ENCODE measurements at regions not wholly inside any gene's neighbourhood (a gene's known extent, or its start where the extent isn't known, plus 50 kb on each side); places are given as distances from the start of the nearest gene placed in this dataset.
"Not testable (repeated sequence)": the region's sequence is repeated elsewhere in the genome, so short reads cannot be mapped to it uniquely, and the experiment has no call there.

DNA sequence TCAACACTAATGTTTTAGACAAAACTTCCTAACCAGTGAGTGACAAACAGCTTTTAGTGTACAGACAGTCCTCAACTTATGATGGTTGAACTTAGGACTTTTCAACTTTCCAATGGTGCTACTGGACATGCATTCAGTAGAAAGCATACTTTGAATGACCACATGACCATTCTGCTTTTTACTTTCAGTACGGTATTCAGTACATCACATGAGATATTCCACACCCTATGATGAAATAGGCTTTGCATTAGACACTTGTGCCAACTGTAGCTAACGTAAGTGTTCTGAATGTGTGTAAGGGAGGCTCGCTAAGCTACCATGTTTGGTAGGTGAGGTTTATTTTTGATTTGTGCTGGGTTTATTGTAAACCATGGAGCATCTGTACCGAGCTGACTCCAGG is 113.7 kb downstream of the WNT7A start:
- Mint-ChIP-seq H3K27ac (no peak overlapping the region), H3K36me3 (no peaks in the 10 kb centered on the region), H3K4me1 (peaks cover 3% of the 10 kb centered on the region), H3K9me3 (peaks cover 6% of the 10 kb centered on the region), H3K4me3 (no peak overlapping the region), H3K27me3 (no peaks in the 10 kb centered on the region)

DNA sequence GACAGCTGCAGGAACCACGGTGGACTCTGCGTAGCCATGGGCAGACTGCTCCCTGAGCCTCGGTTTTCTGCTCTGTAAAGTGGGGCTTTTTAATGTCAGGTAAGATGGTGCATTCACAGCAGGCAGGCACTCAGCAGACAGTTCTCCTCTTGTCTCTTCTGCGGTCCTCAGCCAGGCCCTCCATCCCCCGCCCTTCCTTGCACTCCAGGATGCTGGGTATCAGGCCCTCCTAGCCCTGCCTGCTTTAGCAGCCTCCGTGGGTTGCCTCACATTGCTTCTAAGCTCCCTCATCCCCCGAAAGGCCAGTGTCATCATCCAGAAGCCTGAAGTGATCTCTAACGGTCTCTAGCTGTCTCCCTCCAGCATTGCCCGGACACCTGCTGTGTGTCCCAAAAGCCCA is 115.7 kb downstream of the WNT7A start:
- peaks cover under 1% of the 10 kb centered on the region for H3K27me3 Mint-ChIP-seq
- no peaks in the 10 kb centered on the region for H3K4me1 Mint-ChIP-seq
- no peaks in the 10 kb centered on the region for H3K36me3 Mint-ChIP-seq
- H3K27ac Mint-ChIP-seq, result no peak overlapping the region
- H3K4me3 Mint-ChIP-seq, result no peak overlapping the region
- H3K9me3 Mint-ChIP-seq, result peaks cover 6% of the 10 kb centered on the region

DNA sequence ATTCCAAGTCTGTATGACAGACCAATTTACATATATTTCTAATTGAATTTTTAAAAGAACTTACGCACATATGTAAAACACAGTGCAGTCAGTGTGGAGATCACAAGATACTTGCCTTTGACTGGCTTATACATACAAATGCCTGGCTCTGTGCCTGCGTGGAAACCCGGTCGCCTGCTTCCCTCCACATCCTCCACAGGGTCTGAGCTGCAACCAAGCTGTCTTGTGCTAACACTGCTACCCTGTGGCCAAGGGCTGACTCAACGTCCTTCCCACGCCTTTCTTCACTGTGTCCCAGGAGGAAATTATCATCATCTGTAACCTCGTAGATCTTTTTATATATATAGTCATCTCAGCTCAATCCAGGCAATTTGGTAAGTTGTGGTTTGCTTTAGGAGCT is 117.0 kb downstream of the WNT7A start:
- Mint-ChIP-seq H3K9me3 (peaks cover 6% of the 10 kb centered on the region), H3K4me1 (no peaks in the 10 kb centered on the region), H3K4me3 (no peak overlapping the region), H3K27me3 (peaks cover 1% of the 10 kb centered on the region), H3K36me3 (no peaks in the 10 kb centered on the region), H3K27ac (no peak overlapping the region)

DNA sequence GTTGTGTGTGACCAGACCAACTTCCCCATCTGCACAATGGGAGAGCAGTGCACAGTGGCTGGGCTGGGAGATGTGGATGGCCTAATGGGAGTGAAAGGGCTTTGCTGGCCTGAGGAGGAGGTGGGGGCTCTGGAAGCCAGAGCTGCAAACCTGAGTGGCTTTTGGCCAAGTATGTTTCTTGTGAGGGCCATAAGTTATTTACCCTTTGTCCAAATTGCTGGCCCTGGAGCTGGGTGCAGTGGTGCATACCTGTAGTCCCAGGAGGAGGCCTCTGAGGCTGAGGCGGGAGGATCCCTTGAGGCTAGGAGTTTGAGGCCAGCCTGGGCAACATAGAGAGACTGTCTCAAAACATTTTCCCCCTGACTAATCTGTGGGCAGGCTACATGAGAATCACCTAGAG is 129.1 kb downstream of the WNT7A start:
- Mint-ChIP-seq H3K4me1 (no peaks in the 10 kb centered on the region), H3K9me3 (no peaks in the 10 kb centered on the region), H3K27me3 (no peaks in the 10 kb centered on the region), H3K27ac (no peak overlapping the region), H3K36me3 (no peaks in the 10 kb centered on the region), H3K4me3 (no peak overlapping the region)

DNA sequence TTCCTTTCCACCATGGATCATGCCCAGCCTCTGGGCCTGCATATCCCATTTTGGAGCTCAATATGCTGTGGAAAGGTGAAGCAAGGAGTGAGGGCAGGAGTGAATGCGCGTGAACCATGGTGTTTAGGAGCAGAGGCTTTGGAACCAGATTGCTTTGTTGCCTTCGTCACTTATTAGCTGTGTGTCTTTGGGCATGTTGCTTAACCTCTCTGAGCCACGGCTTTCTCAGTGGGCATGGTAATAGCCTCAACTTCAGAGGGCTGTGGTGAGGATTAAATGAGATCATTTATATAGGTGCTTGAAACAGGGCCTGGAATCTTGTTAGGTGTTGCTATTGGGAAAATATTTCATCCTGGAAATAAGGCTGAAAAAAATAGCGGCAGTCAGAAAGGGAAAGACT is 129.7 kb downstream of the WNT7A start:
- H3K4me3 Mint-ChIP-seq, result no peak overlapping the region
- H3K4me1 Mint-ChIP-seq, result no peaks in the 10 kb centered on the region

DNA sequence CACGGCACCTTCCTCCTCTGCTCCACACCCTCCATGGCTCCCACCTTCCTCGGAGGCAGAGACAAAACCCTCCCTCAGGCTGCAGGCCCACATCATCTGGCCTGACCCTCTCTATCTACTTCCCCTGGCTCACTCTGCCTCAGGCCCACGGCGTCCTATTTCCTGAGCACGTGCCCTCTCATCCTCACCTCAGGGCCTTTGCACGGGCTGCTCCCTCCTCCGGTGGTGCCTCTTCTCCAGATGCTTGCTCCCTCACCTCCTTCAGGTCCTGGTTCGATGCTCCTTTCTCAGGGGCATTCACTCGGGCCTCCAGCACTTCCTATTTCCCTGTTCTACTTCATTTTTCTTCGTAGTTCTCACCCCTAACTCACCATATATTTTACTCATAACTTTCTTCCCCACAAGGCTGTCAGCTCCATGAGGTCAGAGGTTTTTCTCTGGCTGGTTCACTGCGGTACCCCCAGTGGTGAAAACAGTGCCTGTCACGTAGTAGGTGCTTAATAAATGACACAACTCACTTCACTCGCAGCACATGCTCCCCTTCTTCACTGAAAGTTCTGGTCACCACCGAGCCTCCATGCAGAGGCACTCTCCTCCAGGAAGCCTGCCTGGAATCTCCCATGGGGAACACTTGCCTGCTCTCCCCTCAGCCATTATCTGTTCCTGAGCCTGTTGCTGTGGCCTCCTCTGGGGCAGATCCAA is 130.7 kb downstream of the WNT7A start:
- peaks cover under 1% of the 10 kb centered on the region for H3K36me3 Mint-ChIP-seq
- no peak overlapping the region for H3K4me3 Mint-ChIP-seq
- no peaks in the 10 kb centered on the region for H3K4me1 Mint-ChIP-seq
- H3K27me3 Mint-ChIP-seq, result peaks cover under 1% of the 10 kb centered on the region
- no peak overlapping the region for H3K27ac Mint-ChIP-seq
- peaks cover 2% of the 10 kb centered on the region for H3K9me3 Mint-ChIP-seq

More for the DNA sequence above, 129.7 kb downstream of the WNT7A start:
- Mint-ChIP-seq H3K36me3 (no peaks in the 10 kb centered on the region), H3K9me3 (no peaks in the 10 kb centered on the region), H3K27ac (no peak overlapping the region), H3K27me3 (no peaks in the 10 kb centered on the region)

DNA sequence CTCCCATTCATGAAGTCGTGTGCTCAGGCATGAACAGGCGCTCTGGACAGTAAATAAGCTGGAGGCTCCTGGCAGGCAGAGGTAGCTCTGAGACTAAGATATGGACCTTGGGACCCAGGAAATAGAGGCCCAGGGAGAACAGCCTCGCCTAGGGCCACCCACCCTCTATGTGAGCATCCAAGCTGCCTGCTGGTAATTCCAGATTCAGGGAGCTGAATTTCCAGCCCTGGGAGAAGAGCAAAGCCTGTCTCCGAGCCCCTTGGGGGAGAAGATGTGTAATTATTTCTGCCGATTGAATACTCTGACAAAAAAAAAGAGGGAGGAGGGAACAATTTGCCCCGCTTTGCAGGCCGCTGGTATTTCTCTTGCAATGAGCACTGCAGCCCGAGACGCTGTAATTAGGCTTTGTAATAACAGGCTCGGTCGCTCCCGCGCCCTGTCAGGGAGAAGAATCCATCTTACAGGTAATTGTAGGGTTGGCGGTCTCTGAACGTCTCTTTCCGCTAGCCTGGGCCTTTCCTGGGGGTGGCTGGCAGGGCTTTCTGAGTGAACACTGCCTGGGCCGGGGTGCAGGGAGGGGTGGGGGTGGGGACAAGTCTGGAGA is 131.5 kb downstream of the WNT7A start:
- Mint-ChIP-seq H3K27ac (no peak overlapping the region), H3K36me3 (peaks cover 2% of the 10 kb centered on the region), H3K4me3 (no peak overlapping the region), H3K9me3 (peaks cover 5% of the 10 kb centered on the region), H3K4me1 (no peaks in the 10 kb centered on the region), H3K27me3 (peaks cover 4% of the 10 kb centered on the region)

DNA sequence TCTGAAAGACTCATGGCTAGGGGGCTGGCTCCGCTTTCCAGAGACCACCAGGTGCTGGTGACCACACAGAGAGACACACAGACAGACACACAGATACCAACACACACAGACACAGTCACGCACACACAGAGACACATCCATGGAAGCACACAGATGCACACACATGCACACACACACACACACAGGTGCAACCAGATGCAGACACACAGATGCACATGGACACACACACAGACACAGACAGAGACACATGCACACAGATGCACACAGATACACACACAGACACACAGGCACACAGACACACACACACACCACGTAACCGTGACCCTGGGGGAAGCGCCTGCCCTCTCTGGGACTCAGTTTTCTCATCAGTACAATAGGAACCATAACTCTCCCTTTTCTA is 132.2 kb downstream of the WNT7A start:
- Mint-ChIP-seq H3K27ac (peak overlapping the region; percentile 2), H3K27me3 (peaks cover 4% of the 10 kb centered on the region), H3K36me3 (peaks cover 2% of the 10 kb centered on the region), H3K9me3 (peaks cover 7% of the 10 kb centered on the region), H3K4me1 (no peaks in the 10 kb centered on the region), H3K4me3 (no peak overlapping the region)

DNA sequence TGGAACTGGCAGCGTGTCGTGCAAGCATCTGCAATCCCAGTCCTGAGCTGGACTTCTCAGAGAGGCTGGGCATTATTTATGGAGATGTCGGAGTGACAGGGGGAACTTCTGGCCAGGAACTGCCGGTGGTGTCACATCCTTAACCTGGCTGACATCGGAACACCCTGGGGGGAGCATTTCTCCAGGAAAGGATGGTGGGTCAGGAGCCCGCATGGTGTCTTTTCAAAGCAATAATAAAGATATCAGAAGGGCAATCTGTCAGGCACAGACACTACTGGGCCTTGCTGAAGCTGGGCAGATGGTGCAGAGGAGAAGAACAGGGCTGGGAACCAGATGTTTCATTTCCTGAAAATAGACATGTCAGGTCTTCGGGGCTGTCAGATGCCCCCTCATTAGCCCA is 133.5 kb downstream of the WNT7A start:
- Mint-ChIP-seq H3K27me3 (peaks cover 6% of the 10 kb centered on the region), H3K4me1 (no peaks in the 10 kb centered on the region), H3K27ac (no peak overlapping the region), H3K4me3 (no peak overlapping the region), H3K36me3 (peaks cover 2% of the 10 kb centered on the region), H3K9me3 (peaks cover 19% of the 10 kb centered on the region)

DNA sequence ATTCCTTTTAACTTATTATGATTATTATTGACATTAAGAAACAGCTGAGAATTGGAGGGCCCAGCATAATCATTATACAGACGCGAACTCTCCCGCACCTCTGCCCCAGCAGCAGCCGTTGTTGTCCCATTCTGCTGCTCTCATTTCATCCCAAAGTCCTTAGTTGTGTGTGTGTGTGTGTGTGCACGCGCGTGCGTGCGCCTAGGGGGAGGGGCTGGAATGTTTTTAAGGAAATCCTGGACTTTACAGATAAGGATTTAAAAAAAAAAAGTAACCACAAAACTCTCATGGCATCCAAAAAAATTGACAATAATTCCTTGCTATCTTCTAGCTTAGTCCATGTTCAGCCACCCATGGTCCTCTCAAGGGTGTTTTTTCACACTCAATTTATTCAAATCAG is 134.2 kb downstream of the WNT7A start:
- peaks cover 2% of the 10 kb centered on the region for H3K36me3 Mint-ChIP-seq
- no peak overlapping the region for H3K4me3 Mint-ChIP-seq
- peaks cover 19% of the 10 kb centered on the region for H3K9me3 Mint-ChIP-seq
- H3K27ac Mint-ChIP-seq, result no peak overlapping the region
- H3K27me3 Mint-ChIP-seq, result peaks cover 13% of the 10 kb centered on the region
- H3K4me1 Mint-ChIP-seq, result no peaks in the 10 kb centered on the region

DNA sequence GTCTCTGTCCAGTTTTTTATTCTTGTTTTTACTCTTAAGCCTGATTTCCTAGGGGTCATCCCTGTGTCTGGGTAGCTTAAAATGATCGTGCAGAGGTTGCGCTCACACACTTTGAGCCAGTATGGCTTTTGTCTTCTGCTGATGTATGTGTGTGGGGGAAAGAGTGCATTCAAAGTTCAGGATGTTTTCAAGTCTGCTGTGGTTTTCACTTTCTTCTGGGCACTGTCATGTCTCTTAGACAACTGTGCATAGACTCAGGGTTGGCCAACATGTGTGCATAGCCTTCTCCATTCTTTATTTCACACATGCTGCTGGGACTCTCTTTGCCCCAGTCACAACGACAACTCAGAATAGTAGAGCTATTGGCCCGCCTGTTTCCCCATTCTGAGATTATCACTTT is 139.1 kb downstream of the WNT7A start:
- H3K27me3 Mint-ChIP-seq, result peaks cover 17% of the 10 kb centered on the region
- H3K27ac Mint-ChIP-seq, result no peak overlapping the region
- peaks cover 2% of the 10 kb centered on the region for H3K36me3 Mint-ChIP-seq
- H3K4me3 Mint-ChIP-seq, result no peak overlapping the region
- peaks cover 24% of the 10 kb centered on the region for H3K9me3 Mint-ChIP-seq
- no peaks in the 10 kb centered on the region for H3K4me1 Mint-ChIP-seq

DNA sequence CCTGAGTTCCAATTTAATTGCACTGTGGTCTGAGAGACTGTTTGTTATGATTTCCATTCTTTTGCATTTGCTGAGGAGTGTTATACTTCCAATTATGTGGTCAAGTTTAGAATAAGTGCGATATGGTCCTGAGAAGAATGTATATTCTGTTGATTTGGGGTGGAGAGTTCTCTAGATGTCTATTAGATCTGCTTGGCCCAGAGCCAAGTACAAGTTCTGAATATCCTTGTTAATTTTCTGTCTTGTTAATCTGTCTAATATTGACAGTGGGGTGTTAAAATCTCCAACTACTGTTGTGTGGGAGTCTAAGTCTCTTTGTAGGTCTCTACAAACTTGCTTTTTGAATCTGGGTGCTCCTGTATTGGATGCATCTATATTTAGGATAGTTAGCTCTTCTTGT is 146.1 kb downstream of the WNT7A start:
- H3K4me3 Mint-ChIP-seq, H3K27ac Mint-ChIP-seq, H3K4me1 Mint-ChIP-seq: not testable (repeated sequence)
- peaks cover 12% of the 10 kb centered on the region for H3K36me3 Mint-ChIP-seq
- H3K27me3 Mint-ChIP-seq, result peaks cover 31% of the 10 kb centered on the region
- peaks cover 18% of the 10 kb centered on the region for H3K9me3 Mint-ChIP-seq

DNA sequence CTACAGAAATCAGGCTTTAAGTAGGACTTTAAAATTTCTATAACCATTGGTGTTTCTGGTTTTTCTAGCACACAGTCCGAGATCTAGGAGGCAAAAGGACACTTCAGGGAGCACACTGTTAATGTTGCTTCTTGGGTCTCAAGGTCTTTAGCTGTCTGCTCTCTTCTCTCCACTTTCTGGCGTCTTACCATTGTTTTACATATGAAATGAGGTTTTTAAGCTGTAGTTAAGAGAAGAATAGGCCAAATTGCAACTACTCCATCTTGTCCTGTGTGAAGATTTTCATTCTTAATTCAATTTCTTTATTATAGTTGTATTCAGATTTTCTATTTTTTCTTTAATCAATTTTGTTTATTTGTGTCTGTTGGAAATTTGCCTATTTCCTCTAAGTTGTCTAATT is 151.4 kb downstream of the WNT7A start:
- no peak overlapping the region for H3K27ac Mint-ChIP-seq
- no peaks in the 10 kb centered on the region for H3K4me1 Mint-ChIP-seq
- peaks cover 25% of the 10 kb centered on the region for H3K27me3 Mint-ChIP-seq
- peaks cover 10% of the 10 kb centered on the region for H3K9me3 Mint-ChIP-seq
- H3K36me3 Mint-ChIP-seq, result peaks cover 4% of the 10 kb centered on the region
- no peak overlapping the region for H3K4me3 Mint-ChIP-seq

DNA sequence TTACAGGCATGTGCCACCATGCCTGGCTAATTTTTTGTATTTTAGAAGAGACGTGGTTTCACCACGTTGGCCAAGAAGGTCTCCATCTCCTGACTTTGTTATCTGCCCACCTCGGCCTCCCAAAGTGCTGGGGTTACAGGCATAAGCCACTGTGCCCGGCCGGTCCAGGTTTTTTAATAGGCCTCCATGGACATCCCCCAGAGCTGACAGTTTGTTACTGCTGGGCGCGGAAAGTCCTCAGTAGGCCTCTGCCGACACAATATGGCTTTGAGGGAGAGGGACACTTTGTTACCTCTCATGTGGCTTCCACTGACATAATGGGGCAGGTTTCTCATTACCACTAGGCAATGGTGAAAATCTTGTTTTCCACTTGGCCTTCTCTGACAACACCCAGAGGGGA is 152.0 kb downstream of the WNT7A start:
- Mint-ChIP-seq H3K4me1 (no peaks in the 10 kb centered on the region), H3K9me3 (peaks cover 11% of the 10 kb centered on the region), H3K4me3 (no peak overlapping the region), H3K27ac (no peak overlapping the region), H3K27me3 (peaks cover 21% of the 10 kb centered on the region), H3K36me3 (peaks cover 2% of the 10 kb centered on the region)

DNA sequence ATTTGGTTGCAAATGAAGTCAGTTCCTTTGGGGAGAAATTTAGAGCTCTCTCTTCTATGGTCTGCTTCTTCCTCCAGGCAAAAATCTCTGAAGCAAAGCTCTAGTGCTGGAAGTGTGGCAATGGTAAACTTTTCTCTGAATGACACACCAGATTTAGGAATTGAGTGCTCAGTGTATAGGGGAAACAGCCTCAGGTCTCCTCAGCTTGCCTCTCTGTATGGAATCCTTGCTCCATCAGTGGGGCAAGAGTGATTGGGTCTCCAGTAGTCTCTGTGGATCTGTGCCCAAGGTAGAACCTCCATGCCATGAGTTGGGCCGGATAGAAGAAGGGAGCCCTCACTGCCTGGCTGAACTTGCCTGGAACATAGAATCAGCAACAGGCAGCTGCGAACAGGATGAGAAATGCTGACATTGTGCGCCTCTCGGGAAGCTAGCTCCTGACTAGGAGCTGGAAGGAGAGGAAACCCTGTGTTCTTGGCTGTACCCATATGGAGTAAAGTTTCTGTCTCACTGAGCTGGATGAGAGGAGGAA is 156.1 kb downstream of the WNT7A start:
- H3K27ac Mint-ChIP-seq, result peak overlapping the region; percentile 52
- no peaks in the 10 kb centered on the region for H3K4me1 Mint-ChIP-seq
- H3K9me3 Mint-ChIP-seq, result peaks cover 15% of the 10 kb centered on the region
- peaks cover 4% of the 10 kb centered on the region for H3K27me3 Mint-ChIP-seq
- no peaks in the 10 kb centered on the region for H3K36me3 Mint-ChIP-seq
- H3K4me3 Mint-ChIP-seq, result no peak overlapping the region

DNA sequence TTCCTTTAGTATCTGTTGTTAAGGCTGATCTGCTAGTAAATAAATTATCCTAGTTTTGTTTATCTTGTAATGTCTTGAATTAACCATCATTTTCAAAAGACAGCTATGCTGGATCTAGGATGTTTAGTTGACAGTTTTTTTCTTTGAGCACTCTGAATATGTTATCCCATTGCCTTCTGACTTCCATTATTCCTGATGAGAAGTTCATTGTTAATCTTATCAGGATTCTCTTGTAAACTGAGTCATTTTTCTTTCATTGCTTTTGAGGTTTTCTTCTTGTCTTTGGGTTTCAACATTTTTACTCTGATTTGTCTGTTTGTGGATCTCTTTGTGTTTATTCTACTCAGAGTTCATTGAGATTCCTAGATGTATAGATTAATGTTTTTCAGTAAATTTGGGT is 157.7 kb downstream of the WNT7A start:
- no peak overlapping the region for H3K4me3 Mint-ChIP-seq
- no peaks in the 10 kb centered on the region for H3K36me3 Mint-ChIP-seq
- no peaks in the 10 kb centered on the region for H3K4me1 Mint-ChIP-seq
- H3K9me3 Mint-ChIP-seq, result peaks cover 15% of the 10 kb centered on the region
- peaks cover under 1% of the 10 kb centered on the region for H3K27me3 Mint-ChIP-seq
- H3K27ac Mint-ChIP-seq, result no peak overlapping the region

Measured in activated naive CD4-positive, alpha-beta T cell treated with anti-CD3 and anti-CD28 coated beads, Interleukin-2, amount 50 U/mL, for 24 hours (primary cell).